Endothelial cell of umbilical vein (primary cell): ENCODE measurements at regions not wholly inside any gene's neighbourhood (a gene's known extent, or its start where the extent isn't known, plus 50 kb on each side); places are given as distances from the start of the nearest gene placed in this dataset.

ENCODE experiments used
- BruUV-seq: library from RNA; stranded (reverse); fragments of 400-500 nt; replicated peaks from 2 replicates; lab custom pipeline; 2021; lab: Mats Ljungman, UMichigan
- CTCF ChIA-PET: fragments of 300-600, 350-600 bp; sonication (Branson Sonifier 250); formaldehyde crosslinking; loops from one replicate; lab custom pipeline; 2021; ENCODE audit warnings: antibody characterized with exemption, inconsistent platforms; lab: Charles Lee
- POLR2A ChIA-PET: fragments of 300-600, 350-600 bp; sonication (Branson Sonifier 250); formaldehyde crosslinking; loops from one replicate; lab custom pipeline; 2021; ENCODE audit warnings: antibody characterized with exemption, inconsistent platforms; lab: Charles Lee
- DNase-seq: peaks from one replicate; pipeline ENCODE4 v3.0.0-alpha.2; 2011; ENCODE audit warnings: low read depth, low spot score
- FAIRE-seq: peaks from 2 replicates; lab custom pipeline; 2011; peaks lifted over from hg19 to GRCh38; lab: Jason Lieb, UNC
- H2AFZ ChIP-seq: 2 replicates; pipeline ENCODE4 v1.6.0; 2012; ENCODE audit warnings: low read depth, low read length, control low read depth, inconsistent platforms
- H3K27ac ChIP-seq: 2 replicates; pipeline ENCODE4 v1.5.1; 2011; ENCODE audit warnings: low read depth, mild to moderate bottlenecking, control low read depth, low read length, moderate library complexity; ENCODE audit not compliant: insufficient read depth
- H3K27me3 ChIP-seq, 2 experiments: 2 replicates each; pipeline versions ENCODE4 v1.6.0 to v1.6.1; 2011; ENCODE audit warnings: low read length in 2 of 2, mixed read lengths in 1 of 2; ENCODE audit not compliant: control insufficient read depth in 2 of 2, insufficient read depth in 2 of 2
- H3K36me3 ChIP-seq, 2 experiments: 2 replicates in 1 of 2; 3 replicates in 1 of 2; pipeline ENCODE4 v1.5.1; 2011; ENCODE audit warnings: low read length in 2 of 2, mild to moderate bottlenecking in 1 of 2, moderate library complexity in 1 of 2; ENCODE audit not compliant: control insufficient read depth in 2 of 2, insufficient read depth in 2 of 2; ENCODE audit errors: extremely low read depth in 1 of 2
- H3K4me1 ChIP-seq: 3 replicates; pipeline ENCODE4 v1.5.1; 2011; ENCODE audit warnings: mild to moderate bottlenecking, low read length; ENCODE audit not compliant: control insufficient read depth, insufficient read depth; ENCODE audit errors: extremely low read depth
- H3K4me2 ChIP-seq: 2 replicates; pipeline ENCODE4 v1.6.1; 2011; ENCODE audit warnings: low read length, control low read depth, mixed read lengths; ENCODE audit not compliant: insufficient read depth
- H3K4me3 ChIP-seq, 3 experiments: fragments of 200-600 bp in 1 of 3; sonication (generic), shearing (Covaris generic) in 1 of 3; replicated peaks in 1 of 3; 2 replicates each; pipeline ENCODE4 v1.5.1; 2011 to 2016; ENCODE audit warnings: control low read depth in 3 of 3, low read length in 3 of 3, mild to moderate bottlenecking in 2 of 3, inconsistent platforms in 1 of 3, low read depth in 1 of 3, moderate library complexity in 1 of 3; ENCODE audit not compliant: insufficient read depth in 1 of 3
- H3K79me2 ChIP-seq: 2 replicates; pipeline ENCODE4 v1.6.0; 2012; ENCODE audit warnings: low read length, inconsistent platforms; ENCODE audit not compliant: control insufficient read depth, insufficient read depth
- H3K9ac ChIP-seq: replicated peaks from 2 replicates; pipeline ENCODE3; 2011; ENCODE audit warnings: low read length, control low read depth; ENCODE audit not compliant: insufficient read depth; ENCODE audit errors: extremely low read depth
- H3K9me1 ChIP-seq: replicated peaks from 3 replicates; pipeline ENCODE4 v1.6.0; 2011; ENCODE audit warnings: mild to moderate bottlenecking, low read length; ENCODE audit not compliant: control insufficient read depth, insufficient read depth; ENCODE audit errors: extremely low read depth
- H3K9me3 ChIP-seq: replicated peaks from 2 replicates; pipeline ENCODE4 v1.5.1; 2012; ENCODE audit warnings: low read length, inconsistent platforms; ENCODE audit not compliant: control insufficient read depth, insufficient read depth
- H4K20me1 ChIP-seq: replicated peaks from 2 replicates; pipeline ENCODE3; 2011; ENCODE audit warnings: mild to moderate bottlenecking, low read length; ENCODE audit not compliant: control insufficient read depth, insufficient read depth; ENCODE audit errors: extremely low read depth
- EZH2 ChIP-seq: IDR thresholded peaks from 2 replicates; pipeline ENCODE4 v1.6.1; 2012; ENCODE audit warnings: borderline replicate concordance, low read depth, mild to moderate bottlenecking, moderate library complexity, low read length, inconsistent platforms; ENCODE audit not compliant: severe bottlenecking
- FOS ChIP-seq: IDR thresholded peaks from 2 replicates; pipeline ENCODE4 v1.6.1; 2011; ENCODE audit warnings: mild to moderate bottlenecking, low read length, moderate library complexity, borderline replicate concordance; ENCODE audit not compliant: insufficient read depth
- GATA2 ChIP-seq: IDR thresholded peaks from 2 replicates; pipeline ENCODE4 v1.7.0; 2011; ENCODE audit warnings: low read depth, mild to moderate bottlenecking, moderate library complexity, mixed read lengths, low read length; ENCODE audit not compliant: insufficient read length, insufficient read depth
- JUN ChIP-seq: IDR thresholded peaks from 2 replicates; pipeline ENCODE4 v1.6.1; 2011; ENCODE audit warnings: borderline replicate concordance, low read depth; ENCODE audit not compliant: insufficient read length, insufficient read depth
- MYC ChIP-seq: IDR thresholded peaks from one replicate; pipeline ENCODE4 v1.6.1; 2011; ENCODE audit warnings: mild to moderate bottlenecking, low read depth, low read length
- POLR2A ChIP-seq: IDR thresholded peaks from 2 replicates; pipeline ENCODE4 v1.6.1; 2012; ENCODE audit warnings: low read depth, mild to moderate bottlenecking, control low read depth, low read length
- POLR2AphosphoS5 ChIP-seq: IDR thresholded peaks from 2 replicates; pipeline ENCODE4 v1.6.1; 2012; ENCODE audit warnings: low read depth, mild to moderate bottlenecking, control low read depth, low read length, moderate library complexity; ENCODE audit not compliant: insufficient read depth
- dilution Hi-C: fragments of 300-500 bp; cut with MboI; formaldehyde crosslinking; loops from one replicate; pipeline ENCODE4 v1.15.0; 2019; ENCODE audit warnings: low sequenced_read_pairs; ENCODE audit not compliant: extremely low pct_ligation_motif_present
- intact Hi-C: fragments of 100-400 bp; cut with micrococcal nuclease; formaldehyde crosslinking; loops from one replicate; pipeline ENCODE4 v1.10.0; 2022
- TF ChIP-seq, protein P1 (sequence below): IDR thresholded peaks from 2 replicates; pipeline ENCODE4 v1.6.1; 2011; ENCODE audit not compliant: insufficient read depth, insufficient read length
- TF ChIP-seq, protein P2 (sequence below), 2 donors: IDR thresholded peaks; 1 replicate in 1 of 2; 2 replicates in 1 of 2; pipeline ENCODE4 v1.5.1; 2011; ENCODE audit warnings: low read length in 2 of 2, mild to moderate bottlenecking in 2 of 2, moderate library complexity in 2 of 2, control low read depth in 1 of 2, inconsistent platforms in 1 of 2, low read depth in 1 of 2; ENCODE audit not compliant: insufficient read depth in 1 of 2; ENCODE audit errors: extremely low read depth in 1 of 2

DNA sequence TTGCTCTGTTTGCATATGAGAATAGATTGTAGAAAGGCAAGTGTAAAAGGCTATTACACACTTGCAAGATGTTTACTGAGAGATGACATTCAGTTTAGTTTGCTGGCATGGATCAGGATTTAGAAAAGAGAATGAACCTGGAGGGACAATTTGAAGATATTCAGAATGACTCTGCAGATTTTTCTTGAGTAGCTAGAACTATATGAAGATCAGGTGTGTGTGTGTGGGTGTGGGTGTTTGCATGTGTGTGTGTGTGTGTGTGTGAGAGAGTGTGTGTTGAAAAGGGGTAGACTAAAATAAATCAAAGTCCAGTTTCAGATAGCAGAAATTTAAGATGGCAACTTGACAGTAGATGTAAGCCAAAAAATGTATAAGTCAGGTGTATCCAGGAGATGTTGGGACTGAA lies 74.0 kb upstream of the ANXA1 start:
- H3K36me3 ChIP-seq = no peaks in the 10 kb centered on the region
- no peak for DNase-seq
- no peak overlapping the region for H2AFZ ChIP-seq
- ChIA-PET POLR2A (no interaction called here), CTCF (interaction anchor here (1.0 to 7.2 kb wide), 3 partner anchors 11 to 221 kb away, joined by 3 to 166 read pairs (median 135); no protein-coding TSS in a partner anchor)
- H3K9ac ChIP-seq = no peak overlapping the region
- dilution Hi-C loops (loop anchor here (25.0 kb wide), 1 partner anchor 215 kb away; no protein-coding TSS in a partner anchor), intact Hi-C loops (no loop called here)
- no peaks in the 10 kb centered on the region for H4K20me1 ChIP-seq
- BruUV-seq = no TSS peak
- no peak overlapping the region for H3K4me2 ChIP-seq
- no peak for FAIRE-seq
- H3K9me3 ChIP-seq = no peaks in the 10 kb centered on the region
- H3K27me3 ChIP-seq = no peaks in the 10 kb centered on the region
- no peak overlapping the region for H3K27ac ChIP-seq
- TF ChIP-seq POLR2AphosphoS5 = no peak
- no peak for TF ChIP-seq GATA2
- no peak for TF ChIP-seq MYC
- no peak for TF ChIP-seq JUN
- no peak for TF ChIP-seq FOS
- TF ChIP-seq, protein P1, sequence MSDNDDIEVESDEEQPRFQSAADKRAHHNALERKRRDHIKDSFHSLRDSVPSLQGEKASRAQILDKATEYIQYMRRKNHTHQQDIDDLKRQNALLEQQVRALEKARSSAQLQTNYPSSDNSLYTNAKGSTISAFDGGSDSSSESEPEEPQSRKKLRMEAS = no peak
- no peak for TF ChIP-seq EZH2
- TF ChIP-seq, protein P2, sequence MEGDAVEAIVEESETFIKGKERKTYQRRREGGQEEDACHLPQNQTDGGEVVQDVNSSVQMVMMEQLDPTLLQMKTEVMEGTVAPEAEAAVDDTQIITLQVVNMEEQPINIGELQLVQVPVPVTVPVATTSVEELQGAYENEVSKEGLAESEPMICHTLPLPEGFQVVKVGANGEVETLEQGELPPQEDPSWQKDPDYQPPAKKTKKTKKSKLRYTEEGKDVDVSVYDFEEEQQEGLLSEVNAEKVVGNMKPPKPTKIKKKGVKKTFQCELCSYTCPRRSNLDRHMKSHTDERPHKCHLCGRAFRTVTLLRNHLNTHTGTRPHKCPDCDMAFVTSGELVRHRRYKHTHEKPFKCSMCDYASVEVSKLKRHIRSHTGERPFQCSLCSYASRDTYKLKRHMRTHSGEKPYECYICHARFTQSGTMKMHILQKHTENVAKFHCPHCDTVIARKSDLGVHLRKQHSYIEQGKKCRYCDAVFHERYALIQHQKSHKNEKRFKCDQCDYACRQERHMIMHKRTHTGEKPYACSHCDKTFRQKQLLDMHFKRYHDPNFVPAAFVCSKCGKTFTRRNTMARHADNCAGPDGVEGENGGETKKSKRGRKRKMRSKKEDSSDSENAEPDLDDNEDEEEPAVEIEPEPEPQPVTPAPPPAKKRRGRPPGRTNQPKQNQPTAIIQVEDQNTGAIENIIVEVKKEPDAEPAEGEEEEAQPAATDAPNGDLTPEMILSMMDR (IDR thresholded peaks at IDR 0.05; ENCODE audit: extremely low read depth in 1 of 2, insufficient read depth in 1 of 2, low read depth in 1 of 2, low read length in 2 of 2) = no peak
- no peak for TF ChIP-seq POLR2A
- H3K4me3 ChIP-seq = no peak overlapping the region
- no peaks in the 10 kb centered on the region for H3K9me1 ChIP-seq
- no peaks in the 10 kb centered on the region for H3K79me2 ChIP-seq
- peaks cover 22% of the 10 kb centered on the region for H3K4me1 ChIP-seq
